MM.1S (cell line): ENCODE measurements at regions not wholly inside any gene's neighbourhood (a gene's known extent, or its start where the extent isn't known, plus 50 kb on each side); places are given as distances from the start of the nearest gene placed in this dataset.

Experiments used
- DNase-seq: peaks from one replicate; pipeline ENCODE4 v3.0.0-alpha.2; 2015
- H2AFZ ChIP-seq: fragments of 300-600 bp; sonication (generic); 2 replicates; pipeline ENCODE4 v1.6.0; 2016; ENCODE audit warnings: antibody characterized with exemption, low read length
- H3F3A ChIP-seq: fragments of 300-600 bp; sonication (generic); 2 replicates; pipeline ENCODE4 v1.6.1; 2016; ENCODE audit warnings: mild to moderate bottlenecking, antibody characterized with exemption, low read length, moderate library complexity, mixed read lengths; ENCODE audit not compliant: insufficient read depth
- H3K27ac ChIP-seq: fragments of 300-600 bp; sonication (generic); 2 replicates; pipeline ENCODE4 v1.5.1; 2016; ENCODE audit warnings: mild to moderate bottlenecking, low read length
- H3K27me3 ChIP-seq: fragments of 300-600 bp; sonication (generic); replicated peaks from 2 replicates; pipeline ENCODE4 v1.6.0; 2016; ENCODE audit warnings: low read length; ENCODE audit not compliant: insufficient read depth
- H3K36me3 ChIP-seq: fragments of 300-600 bp; sonication (generic); replicated peaks from 2 replicates; pipeline ENCODE4 v1.6.1; 2016; ENCODE audit warnings: mild to moderate bottlenecking, low read length, mixed read lengths; ENCODE audit not compliant: insufficient read depth
- H3K4me1 ChIP-seq: fragments of 300-600 bp; sonication (generic); 2 replicates; pipeline ENCODE4 v1.6.1; 2016; ENCODE audit warnings: low read length, mixed read lengths
- H3K4me2 ChIP-seq: fragments of 300-600 bp; sonication (generic); 2 replicates; pipeline ENCODE4 v1.6.0; 2016; ENCODE audit warnings: low read depth, low read length
- H3K4me3 ChIP-seq: fragments of 300-600 bp; sonication (generic); 2 replicates; pipeline ENCODE4 v1.5.1; 2016; ENCODE audit warnings: low read length, mixed read lengths
- H3K79me2 ChIP-seq: fragments of 300-600 bp; sonication (generic); 2 replicates; pipeline ENCODE4 v1.6.1; 2016; ENCODE audit warnings: mixed run types, low read length, mixed read lengths
- H3K9ac ChIP-seq: fragments of 300-600 bp; sonication (generic); 2 replicates; pipeline ENCODE4 v1.6.1; 2016; ENCODE audit warnings: low read length, mixed read lengths
- H3K9me2 ChIP-seq: fragments of 300-600 bp; sonication (generic); replicated peaks from 2 replicates; pipeline ENCODE4 v1.6.1; 2016; ENCODE audit warnings: mild to moderate bottlenecking, low read length, mixed read lengths; ENCODE audit not compliant: insufficient read depth
- H3K9me3 ChIP-seq: fragments of 300-600 bp; sonication (generic); replicated peaks from 2 replicates; pipeline ENCODE4 v1.6.1; 2016; ENCODE audit warnings: mild to moderate bottlenecking, low read length, mixed read lengths; ENCODE audit not compliant: insufficient read depth
- H4K20me1 ChIP-seq: fragments of 300-600 bp; sonication (generic); 2 replicates; pipeline ENCODE4 v1.6.1; 2016; ENCODE audit warnings: mild to moderate bottlenecking, low read length, moderate library complexity, mixed read lengths; ENCODE audit not compliant: insufficient read depth
- CTCF ChIP-seq: fragments of 300-600 bp; sonication (generic); IDR thresholded peaks from 2 replicates; pipeline ENCODE4 v1.5.1; 2016; ENCODE audit warnings: antibody characterized with exemption, low read length, mixed read lengths
- EZH2 ChIP-seq: fragments of 300-600 bp; sonication (generic); optimal IDR thresholded peaks from 2 replicates; pipeline ENCODE3; 2017; ENCODE audit warnings: low read depth, mild to moderate bottlenecking, antibody characterized with exemption, low read length, mixed read lengths
- EZH2phosphoT487 ChIP-seq: fragments of 300-600 bp; sonication (generic); IDR thresholded peaks from 2 replicates; pipeline ENCODE4 v1.6.1; 2018; ENCODE audit warnings: antibody characterized with exemption, low read length

- no peaks in the 10 kb centered on the region for H4K20me1 ChIP-seq
- DNase-seq: no peak
- no peaks in the 10 kb centered on the region for H3K9me2 ChIP-seq
- no peaks in the 10 kb centered on the region for H3K36me3 ChIP-seq
- no peak overlapping the region for H3K9ac ChIP-seq
- no peaks in the 10 kb centered on the region for H3K4me1 ChIP-seq
- H3K79me2 ChIP-seq: no peaks in the 10 kb centered on the region
- no peak overlapping the region for H3K4me3 ChIP-seq
- H3K9me3 ChIP-seq: no peaks in the 10 kb centered on the region
- no peak overlapping the region for H2AFZ ChIP-seq
- H3K4me2 ChIP-seq: no peak overlapping the region
- H3F3A ChIP-seq: no peaks in the 10 kb centered on the region
- H3K27ac ChIP-seq: no peak overlapping the region
- no peaks in the 10 kb centered on the region for H3K27me3 ChIP-seq
- TF ChIP-seq EZH2: no peak
Measured at GRCh38 chr7:91655656-91656055, 224.8 kb downstream of the MTERF1 start.

- Histone ChIP-seq H3K9me2 (no peaks in the 10 kb centered on the region), H3K4me1 (no peaks in the 10 kb centered on the region), H3K9ac (no peak overlapping the region), H3K79me2 (no peaks in the 10 kb centered on the region), H3K27ac (no peak overlapping the region), H3K27me3 (no peaks in the 10 kb centered on the region), H4K20me1 (no peaks in the 10 kb centered on the region), H3K9me3 (no peaks in the 10 kb centered on the region), H3K4me3 (no peak overlapping the region), H3K36me3 (no peaks in the 10 kb centered on the region), H3F3A (no peaks in the 10 kb centered on the region), H3K4me2 (no peak overlapping the region), H2AFZ (no peak overlapping the region)
- no peak for DNase-seq
- TF ChIP-seq EZH2phosphoT487 (no peak), CTCF (no peak), EZH2 (no peak)
Measured at GRCh38 chr7:91656541-91657482, 223.7 kb downstream of the MTERF1 start.

GRCh38 chr7:91657483-91658071 lies 222.9 kb downstream of the MTERF1 start:
- DNase-seq: no peak
- Histone ChIP-seq H3F3A (no peaks in the 10 kb centered on the region), H3K36me3 (no peaks in the 10 kb centered on the region), H2AFZ (no peak overlapping the region), H3K9ac (no peak overlapping the region), H3K9me3 (no peaks in the 10 kb centered on the region), H3K4me3 (no peak overlapping the region), H3K79me2 (no peaks in the 10 kb centered on the region), H3K4me1 (no peaks in the 10 kb centered on the region), H3K4me2 (no peak overlapping the region), H3K9me2 (no peaks in the 10 kb centered on the region), H3K27ac (no peak overlapping the region), H3K27me3 (no peaks in the 10 kb centered on the region), H4K20me1 (no peaks in the 10 kb centered on the region)
- no peak for TF ChIP-seq CTCF
- no peak for TF ChIP-seq EZH2
- TF ChIP-seq EZH2phosphoT487: no peak

- Histone ChIP-seq H3K4me1 (no peaks in the 10 kb centered on the region), H3K27ac (no peak overlapping the region)
Measured at GRCh38 chr7:91659096-91659495, 221.4 kb downstream of the MTERF1 start.

More at GRCh38 chr7:91659096-91659495, 221.4 kb downstream of the MTERF1 start:
- Histone ChIP-seq H3F3A (no peaks in the 10 kb centered on the region), H3K4me3 (no peak overlapping the region), H4K20me1 (no peaks in the 10 kb centered on the region), H2AFZ (no peak overlapping the region), H3K36me3 (no peaks in the 10 kb centered on the region), H3K27me3 (no peaks in the 10 kb centered on the region), H3K79me2 (no peaks in the 10 kb centered on the region), H3K9me3 (no peaks in the 10 kb centered on the region), H3K4me2 (no peak overlapping the region), H3K9ac (no peak overlapping the region), H3K9me2 (no peaks in the 10 kb centered on the region)
- no peak for DNase-seq
- TF ChIP-seq EZH2phosphoT487: no peak
